Right lung (tissue), 2 donors: ENCODE measurements at regions not wholly inside any gene's neighbourhood (a gene's known extent, or its start where the extent isn't known, plus 50 kb on each side); places are given as distances from the start of the nearest gene placed in this dataset.
"Not testable (repeated sequence)": the region's sequence is repeated elsewhere in the genome, so short reads cannot be mapped to it uniquely, and the experiment has no call there.

Experiments
- DNase-seq, 2 donors: peaks; one replicate each; pipeline ENCODE4 v3.0.0-alpha.2; 2013

DNA sequence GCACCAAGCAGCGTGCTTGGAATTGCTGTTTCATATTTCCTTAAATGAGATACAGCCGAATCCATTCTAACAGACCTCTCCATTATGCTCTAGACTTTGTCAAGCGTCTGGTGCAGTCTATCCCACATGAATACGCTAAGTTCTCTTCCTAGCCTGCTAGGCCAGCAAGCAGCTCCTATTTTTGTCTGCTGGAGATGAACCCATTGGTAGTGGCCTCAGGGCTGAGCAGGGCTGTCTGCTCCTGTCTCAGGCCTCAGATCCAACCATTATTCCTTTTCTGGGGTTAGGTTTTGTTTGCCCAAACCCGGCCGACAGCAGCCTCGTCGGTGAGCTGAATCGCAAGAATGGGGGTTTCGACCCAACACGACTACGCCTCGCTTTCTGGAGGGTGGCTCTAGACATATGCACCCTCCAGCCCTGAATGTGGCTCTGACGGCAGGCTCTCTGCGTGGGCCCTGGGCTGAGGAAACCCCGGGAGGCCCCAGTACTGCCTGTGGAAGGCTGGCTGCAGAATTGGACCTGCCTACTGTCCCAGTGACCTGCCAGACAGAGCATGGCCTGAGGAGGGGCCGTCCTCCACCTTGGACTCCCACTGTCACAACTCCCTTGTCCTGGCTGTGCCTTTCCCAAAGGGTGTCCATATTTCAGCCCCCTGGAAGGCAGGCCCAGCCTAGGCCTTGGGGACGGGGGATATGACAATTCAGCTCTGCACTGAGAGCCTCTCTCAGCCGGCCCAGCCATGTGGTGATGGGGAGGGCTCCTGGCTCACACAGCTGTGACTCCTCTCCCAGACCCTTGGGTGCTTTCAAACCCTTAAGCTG is 267.9 kb upstream of the TCERG1L start:
- DNase-seq: no peak

DNA sequence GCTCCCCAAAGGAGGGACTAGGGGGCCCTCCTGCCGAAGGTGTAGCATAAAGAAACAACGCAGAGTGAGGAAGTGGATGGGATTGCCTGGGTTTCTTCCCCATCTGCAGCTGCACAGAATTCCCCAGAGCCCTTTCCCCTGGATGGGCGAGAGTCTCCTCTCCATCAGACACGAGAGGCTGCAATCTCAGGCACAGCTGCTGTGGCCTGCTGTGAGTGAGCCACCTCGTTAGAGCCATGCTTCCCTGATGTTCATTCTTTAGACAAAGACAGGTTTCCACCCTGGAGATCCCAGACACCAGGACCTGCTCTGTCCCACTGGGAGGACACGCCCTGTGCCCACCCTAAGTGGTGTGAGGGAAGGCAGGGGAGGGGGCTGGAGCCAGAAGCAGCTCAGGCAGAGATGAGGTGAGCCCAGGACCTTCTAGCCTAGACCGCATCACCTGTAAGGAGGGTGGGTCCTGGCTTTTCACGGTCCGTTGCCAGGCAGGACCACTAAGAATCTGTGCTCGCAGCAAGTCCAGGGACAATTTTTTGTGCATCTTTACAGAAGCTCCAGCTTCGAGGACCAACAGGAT is 268.6 kb upstream of the TCERG1L start:
- no peak for DNase-seq

DNA sequence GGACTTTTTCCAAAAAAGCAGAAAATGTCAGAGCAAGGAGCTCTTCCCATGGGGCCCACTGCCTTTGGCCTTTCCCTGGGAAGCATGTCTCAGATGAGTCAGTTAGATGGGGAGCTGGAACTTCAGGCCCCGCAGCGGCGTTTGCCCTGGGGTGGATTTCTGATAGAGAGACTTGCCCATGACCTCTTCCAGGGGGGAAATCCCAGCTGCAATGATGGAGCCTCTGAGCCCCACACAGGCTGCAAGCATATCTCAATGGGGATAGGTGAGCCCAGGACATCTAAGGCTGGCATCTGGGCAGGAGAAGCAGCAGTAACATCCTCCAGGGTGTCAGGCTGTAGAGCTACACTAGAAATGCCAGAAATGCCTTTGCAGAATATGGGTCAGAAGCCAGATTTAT is 269.2 kb upstream of the TCERG1L start:
- DNase-seq: no peak

DNA sequence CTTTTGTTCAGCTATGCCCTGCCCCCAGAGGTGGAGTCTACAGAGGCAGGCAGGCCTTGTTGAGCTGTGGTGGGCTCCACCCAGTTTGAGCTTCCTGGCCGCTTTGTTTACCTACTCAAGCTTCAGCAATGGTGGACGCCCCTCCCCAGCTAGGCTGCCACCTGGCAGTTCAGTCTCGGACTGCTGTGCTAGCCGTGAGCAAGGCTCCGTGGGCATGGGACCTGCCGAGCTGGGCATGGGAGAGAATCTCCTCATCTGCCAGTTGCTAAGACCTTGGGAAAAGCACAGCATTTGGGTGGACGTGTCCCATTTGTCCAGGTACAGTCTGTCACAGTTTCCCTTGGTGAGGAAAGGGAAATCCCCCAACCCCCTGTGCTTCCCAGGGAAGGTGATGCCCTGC is 270.0 kb upstream of the TCERG1L start:
- not testable (repeated sequence) for DNase-seq

DNA sequence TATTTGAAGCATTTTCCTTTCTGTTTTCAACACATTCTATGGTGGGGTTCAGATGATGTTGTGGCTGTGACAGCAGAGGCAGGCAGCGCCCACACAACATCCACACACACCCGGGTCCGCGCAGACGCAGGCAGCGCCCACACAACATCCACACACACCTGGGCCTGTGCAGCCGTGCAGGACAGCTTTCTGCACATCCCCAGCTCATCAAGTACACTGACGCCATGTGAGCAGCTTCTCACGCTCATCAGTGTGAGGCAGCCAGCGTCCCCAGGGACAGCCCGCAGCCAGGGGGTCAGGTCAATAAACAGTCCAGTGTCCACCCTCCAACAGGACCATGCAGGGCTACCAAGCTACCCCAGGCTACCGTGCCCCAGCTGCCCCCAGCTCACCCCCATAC is 272.8 kb upstream of the TCERG1L start:
- no peak for DNase-seq

DNA sequence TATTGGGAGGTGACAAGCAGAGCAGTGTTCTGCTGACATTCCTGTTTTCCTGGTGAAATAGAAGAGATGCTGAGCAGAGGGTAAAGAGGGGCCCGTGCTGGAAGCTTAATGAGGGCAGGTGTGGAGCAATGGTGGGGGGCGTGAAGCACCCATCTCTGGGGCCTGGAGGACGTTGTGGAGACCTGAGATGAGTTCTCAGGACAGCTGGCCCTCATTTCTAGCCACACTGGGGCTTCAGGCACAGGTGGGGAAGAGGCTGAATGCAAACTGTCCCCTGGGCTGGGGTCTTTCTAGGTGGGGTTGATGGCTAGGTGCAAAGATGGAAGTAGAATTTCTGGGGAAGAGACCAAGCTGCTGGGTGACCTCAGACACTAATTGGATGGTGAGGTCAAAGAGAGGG is 274.2 kb upstream of the TCERG1L start:
- no peak for DNase-seq

DNA sequence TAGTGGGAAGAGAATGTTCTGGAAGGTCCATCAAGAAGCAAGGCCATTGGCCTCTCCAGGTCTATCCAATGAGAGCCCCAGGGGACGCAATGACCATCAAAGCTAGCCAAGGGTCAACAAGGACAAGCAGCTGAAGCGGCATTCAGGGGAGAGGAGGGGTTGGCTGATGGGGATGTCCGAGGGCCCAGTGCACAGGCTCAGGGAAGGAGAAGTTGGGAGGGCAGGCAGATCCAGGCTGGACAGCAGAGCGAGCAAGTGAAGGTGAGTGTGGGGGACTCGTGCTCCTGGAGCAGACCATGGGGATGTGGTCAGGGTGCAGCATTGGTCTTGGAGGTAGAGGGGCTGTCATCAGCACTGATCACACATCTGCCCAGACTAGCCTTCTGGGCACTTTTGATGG is 275.4 kb upstream of the TCERG1L start:
- DNase-seq: no peak

DNA sequence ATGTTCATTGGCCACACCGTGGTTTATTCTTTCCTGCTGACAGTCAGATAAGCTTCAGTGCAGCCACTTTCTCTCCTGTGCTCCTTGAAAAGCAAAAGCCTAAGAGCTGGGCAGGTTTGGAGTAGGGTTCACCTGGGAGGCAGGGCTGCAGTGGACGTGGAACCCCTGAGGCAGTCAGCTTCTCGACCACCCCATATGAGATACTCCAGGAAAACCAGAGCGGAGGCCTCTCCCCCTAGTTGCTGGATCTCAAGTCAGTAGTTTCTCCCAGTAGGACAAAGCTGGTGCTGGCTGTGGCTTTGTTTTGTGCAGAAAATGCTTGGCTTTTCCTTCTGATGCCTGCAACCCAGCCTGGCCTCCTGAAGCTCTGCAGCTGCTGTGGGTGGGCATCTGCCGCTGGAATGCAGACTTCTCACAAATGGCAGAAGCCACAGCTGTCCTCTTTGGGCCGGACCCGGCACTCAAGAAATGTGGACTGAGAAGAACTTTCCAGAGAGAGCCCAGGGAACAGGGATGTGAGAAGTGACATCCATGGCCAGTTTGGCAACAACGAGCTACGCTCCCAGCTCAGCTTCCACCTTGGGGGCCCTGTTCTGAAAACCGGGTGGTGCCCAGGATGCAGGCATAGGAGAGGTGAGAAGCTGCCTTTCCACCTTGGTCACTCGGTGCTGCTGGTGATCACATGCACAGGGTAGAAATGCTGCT is 276.6 kb upstream of the TCERG1L start:
- no peak for DNase-seq

DNA sequence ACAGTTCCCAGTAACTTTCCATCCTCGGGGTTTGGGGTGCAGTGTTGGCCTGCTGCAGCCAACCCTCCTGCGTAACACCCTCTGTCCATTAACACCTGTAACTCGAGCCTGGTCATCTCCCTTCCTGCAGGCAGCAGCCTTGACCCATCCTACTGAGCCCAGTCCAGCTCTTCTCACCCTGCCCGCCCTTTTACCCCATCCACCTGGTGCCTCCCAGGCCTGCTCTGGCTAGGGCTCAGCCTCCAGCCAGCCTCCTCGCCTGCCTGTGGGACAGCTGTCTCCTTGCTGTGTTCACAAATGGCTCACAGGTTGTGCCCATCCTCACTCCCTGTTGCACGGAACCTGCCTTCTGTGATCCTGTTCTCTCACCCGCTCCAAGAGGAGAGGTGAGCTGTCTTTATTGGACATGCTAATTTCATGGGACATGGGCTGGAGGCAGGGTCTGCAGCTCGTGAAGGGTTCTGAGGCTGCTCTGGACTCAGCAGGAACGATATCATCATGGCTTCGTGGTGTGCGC is 277.2 kb upstream of the TCERG1L start:
- no peak for DNase-seq

DNA sequence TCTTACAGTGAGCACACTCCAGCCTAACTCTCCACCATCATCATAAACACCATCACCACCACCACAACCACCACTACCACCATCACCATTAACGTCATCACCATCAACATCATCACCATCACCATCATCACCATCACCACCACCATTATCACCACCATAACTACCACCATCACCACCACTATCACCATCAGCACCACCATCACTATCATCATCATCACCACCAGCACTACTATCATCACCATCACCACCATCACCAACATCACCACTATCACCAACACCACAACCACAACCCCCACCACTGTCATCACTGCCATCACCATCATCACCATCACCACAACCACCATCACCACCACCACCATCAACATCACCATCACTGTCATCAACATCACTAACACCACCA is 279.0 kb upstream of the TCERG1L start:
- DNase-seq: no peak

DNA sequence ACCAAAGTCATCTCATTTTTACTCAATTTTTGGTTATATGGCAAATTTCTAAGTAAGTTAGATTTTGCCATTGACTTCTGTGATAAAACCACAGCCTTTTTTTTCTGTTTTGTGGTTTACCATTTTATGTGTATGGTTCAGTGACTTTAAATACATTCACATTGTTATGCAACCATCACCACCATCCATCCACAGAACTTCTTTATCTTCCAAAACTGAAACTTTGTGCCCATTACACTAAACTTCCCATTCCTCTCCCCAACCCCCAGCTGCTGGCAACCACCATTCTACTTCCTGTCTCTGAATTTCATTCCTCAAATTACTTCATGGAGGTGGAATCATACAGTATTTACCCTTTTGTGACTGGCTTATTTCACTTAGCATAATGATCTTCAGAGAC is 280.4 kb upstream of the TCERG1L start:
- DNase-seq: no peak

DNA sequence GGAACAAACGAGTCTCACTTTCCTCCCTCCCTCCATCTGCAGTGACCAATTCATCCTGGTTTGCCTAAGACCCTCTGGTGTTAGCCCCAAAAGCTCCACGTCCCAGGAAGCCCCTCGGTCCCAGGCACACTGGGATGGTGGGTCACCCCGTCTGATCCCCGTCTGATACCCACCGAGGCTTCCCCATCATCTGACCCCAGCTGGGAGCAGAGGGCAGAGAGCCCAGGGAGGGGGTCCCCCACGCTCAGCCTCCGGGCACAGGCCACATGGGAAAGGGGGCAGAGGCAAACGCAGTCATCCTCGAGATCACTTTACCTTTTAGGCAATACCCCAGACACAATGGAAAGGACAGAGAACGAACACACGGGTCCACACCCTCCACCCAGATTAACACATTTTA is 291.6 kb upstream of the PPP2R2D start:
- DNase-seq: no peak

DNA sequence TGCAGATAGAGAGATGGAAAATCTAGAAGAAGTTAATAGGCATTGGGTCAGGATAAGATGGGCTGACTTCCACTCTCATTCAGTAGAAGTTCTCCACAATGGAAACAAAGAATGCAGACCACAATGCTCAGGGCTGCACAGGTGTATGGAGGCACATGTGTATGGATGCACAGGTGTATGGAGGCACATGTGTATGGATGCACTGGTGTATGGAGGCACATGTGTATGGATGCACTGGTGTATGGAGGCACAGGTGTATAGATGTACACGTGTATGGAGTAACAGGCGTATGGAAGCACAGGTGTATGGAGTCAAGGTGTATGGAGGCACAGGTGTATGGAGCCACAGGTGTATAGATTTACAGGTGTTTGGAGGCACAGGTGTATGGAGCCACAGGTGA is 285.7 kb upstream of the PPP2R2D start:
- no peak for DNase-seq

DNA sequence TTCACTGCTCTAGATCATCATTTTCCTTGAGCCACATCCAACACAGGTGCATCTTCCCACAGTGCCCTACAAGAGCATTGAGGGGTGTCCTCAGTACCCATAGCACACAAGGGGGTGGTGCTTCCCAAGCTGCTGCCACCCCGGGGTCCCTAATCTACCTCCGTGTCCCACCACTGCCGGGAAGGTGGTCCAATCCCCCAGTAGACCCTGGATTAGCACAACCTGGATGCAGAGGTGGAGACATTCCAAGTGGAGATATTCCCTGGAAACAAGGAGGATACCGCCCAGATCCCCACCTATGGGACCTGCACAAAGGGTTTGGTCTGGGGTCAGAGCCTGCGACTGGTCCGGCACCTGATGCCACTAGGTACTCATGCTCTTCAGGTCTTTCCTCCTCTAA is 284.8 kb upstream of the PPP2R2D start:
- no peak for DNase-seq

DNA sequence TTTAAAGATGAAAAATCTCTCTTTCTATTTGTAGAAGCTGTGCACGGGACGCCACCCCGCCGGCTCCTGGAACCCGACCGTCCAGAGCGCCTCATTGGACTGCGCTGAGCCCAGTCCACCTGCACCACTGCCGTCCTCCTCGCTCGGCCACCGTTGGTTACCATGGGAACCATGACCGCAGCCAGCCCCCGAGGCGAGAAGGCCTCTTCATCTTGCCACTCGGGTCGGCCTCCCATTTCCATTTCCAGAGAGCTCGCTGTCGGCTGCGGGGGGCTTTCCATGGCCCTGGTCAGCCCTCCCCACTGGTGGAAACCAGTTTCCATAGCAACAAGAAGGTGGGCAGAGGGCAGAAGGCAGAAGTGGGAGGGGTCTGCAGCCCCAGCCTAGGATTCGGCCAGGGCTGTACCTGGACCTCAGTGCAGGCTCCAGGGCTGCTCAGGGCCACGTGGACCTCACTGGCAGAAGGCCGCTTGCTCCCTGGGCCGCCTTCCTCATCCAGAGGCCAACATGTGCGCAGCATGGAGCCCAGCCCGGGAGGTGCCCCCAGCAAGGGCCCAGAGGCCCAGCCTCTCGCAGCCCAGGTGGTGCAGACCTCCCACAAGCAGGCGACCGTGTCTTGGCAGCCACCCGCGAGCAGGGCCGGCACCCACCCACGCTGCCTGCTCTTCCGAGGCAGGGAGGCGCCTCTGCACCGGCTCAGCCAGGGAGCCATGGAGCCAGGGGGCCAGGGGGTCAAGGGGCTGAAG is 283.5 kb upstream of the PPP2R2D start:
- no peak for DNase-seq

DNA sequence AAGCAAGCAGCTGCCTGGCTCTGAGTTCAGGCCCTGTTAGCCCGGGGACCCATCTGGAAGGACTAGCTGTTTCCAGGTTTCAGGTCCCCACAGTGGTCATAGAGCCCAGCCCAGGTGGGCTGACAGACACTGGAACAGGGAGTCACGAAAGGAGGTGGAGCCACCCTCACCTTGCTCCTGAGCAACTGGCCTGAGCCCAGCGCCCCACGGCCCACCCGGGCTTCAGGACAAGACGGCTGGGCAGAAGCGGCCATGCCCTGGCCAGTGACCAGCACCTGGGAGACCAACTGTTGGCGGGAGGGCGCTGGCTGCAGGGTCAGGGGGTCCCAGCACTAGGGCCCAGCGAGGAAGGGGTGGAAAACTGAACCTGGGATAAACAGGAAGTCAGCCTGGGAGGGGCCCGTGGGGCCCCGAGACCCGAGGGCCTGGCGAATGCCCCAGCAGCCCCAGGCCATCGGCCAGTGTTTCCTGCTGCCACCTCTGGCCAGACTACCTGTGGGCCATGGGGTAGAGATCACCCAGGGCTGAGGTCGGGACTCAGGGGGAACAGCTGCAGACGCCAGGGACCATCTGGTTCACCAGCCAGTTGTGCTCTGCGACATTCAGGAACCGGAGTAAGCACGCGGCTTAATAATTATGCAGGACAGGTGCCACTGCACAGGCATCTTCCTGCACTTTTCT is 282.1 kb upstream of the PPP2R2D start:
- no peak for DNase-seq

DNA sequence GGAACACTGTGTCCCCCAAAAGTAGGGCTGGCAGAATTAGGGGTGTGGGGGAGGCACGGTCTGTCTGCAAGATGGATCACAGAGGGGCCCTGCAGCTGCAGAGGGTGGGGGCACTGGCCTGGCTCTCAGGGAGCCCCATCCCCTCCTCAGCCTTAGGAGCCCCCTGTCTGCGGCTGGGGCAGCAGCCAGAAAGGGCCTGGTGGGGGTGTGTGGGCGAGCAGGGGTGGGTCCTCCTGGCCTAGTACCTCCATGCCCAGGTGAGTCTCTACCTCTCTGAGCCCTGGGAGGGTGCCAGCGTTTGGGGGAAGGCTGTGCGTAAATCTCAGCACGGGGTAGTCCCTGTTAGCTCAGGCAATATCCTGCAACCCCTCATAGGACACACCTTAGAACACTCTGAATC is 280.5 kb upstream of the PPP2R2D start:
- no peak for DNase-seq

DNA sequence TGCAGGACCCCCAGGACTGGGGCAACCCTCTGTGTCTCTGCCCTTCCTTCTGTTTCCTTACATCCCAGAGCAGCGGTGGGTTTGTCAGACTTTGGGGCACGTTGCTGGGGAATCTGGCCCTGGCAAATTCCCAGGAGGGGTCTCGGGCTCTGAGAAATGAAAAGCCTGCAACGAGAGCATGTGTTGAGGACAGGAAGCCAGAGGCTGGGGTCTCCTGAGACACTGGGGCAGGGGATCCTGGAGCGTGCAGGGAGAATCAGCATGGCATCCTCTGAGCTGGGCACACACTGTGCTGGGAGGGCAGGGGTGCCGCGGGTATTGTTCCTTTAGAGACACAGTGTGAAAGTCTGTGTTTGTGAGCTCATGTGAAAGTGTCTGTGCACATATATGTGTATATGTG is 279.9 kb upstream of the PPP2R2D start:
- DNase-seq: no peak

DNA sequence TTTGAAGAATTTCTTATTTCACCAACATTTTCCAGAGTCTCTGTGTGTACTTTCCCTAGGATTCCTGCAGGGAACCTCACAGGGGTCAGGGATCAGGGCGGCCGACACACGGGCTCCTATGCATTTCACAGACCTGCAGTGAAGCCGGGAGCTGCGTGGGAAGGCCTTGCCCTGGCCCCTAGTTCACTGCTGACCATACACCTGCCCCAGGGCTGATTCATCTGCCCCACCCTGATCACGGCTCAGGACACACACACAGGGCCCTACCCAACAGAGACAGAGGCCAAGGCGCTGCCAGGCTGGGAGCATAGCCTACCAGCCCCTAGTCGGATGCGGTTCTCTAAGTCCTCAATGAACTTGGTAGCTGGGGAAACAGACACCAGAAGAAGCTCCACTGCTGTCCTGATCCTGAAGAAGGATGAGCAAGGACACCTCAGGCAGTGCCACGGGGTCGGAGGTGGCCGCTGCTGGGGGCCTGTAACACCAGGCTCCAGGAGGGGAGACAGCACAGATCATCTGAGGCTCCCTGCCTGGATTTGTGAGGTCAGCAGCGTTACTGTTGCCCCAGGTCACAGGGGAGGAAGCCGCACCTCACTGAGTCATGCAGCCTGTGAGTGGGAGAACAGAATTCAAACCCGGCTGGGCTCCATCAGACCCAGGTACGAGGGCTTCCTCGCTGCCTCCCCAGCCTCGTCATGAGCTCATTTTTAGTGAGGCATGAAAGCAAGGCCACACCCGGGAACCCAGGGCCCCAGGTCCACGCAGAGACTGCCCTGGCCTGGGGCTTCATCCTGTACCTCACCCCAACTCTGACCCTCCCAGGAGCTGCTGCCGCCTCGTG is 278.8 kb upstream of the PPP2R2D start:
- no peak for DNase-seq

DNA sequence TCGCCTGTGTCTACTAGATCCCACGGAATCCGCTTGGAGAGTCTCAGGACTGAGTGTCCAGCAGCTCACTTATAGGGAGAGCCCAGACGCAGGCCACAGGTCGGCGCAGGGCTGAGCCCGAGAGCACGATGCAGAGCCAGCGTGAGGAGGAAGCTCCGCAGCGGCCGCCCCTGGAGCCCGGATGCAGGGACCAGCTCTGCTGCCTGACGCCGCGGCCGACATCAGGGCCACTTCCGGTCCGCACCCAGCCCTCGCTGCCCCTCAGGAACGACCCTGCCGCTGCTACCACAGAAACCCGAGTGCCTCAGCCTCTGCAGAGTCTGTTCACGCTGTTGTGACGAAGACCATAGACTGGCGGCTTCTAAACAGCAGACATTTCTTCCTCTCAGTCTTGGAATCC is 275.8 kb upstream of the PPP2R2D start:
- no peak for DNase-seq

DNA sequence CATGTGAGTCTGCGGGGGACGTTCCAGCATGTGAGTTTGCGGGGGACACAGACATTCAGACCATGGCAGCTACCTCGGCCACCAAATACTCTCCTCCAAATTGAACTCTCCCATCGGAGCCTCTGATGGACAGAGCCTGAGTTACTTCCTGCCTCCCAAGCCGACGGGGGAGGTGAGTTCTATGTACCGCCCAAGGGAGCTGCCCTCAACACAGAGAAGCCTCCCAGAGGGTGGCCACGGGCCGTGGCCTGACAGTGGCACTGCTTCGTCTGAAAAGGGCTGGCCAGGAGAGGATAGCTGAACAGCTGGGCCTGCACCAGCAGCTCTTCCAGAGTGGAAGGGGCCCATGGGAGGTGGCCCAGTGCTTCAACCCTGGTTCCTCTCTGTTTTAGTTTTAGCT is 274.5 kb upstream of the PPP2R2D start:
- DNase-seq: no peak
